Middle frontal gyrus (tissue), 1 donor: ENCODE measurements at regions not wholly inside any gene's neighbourhood (a gene's known extent, or its start where the extent isn't known, plus 50 kb on each side); places are given as distances from the start of the nearest gene placed in this dataset.

Experiments
- DNase-seq: peaks from one replicate; pipeline ENCODE4 v3.0.0-alpha.2; 2015; ENCODE audit warnings: low spot score; ENCODE audit errors: extremely low spot score

DNA sequence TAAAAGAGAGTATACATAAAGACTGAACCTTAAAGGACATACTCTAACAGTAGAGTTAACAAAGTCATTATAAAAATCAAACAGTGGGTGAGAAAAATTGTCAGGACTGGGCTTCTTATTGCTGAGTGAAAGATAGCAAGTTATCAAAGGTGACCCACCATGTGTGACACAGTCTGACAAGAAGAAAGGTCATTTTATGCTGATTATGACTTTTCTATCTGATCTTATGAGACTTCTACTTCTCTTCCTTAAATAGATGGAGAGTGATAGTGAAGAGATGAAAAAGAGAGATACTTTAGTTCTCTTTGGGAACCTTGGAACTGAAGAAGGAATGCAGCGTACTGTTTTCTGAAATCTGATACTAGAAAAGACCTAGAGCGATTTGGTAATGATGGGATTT, 2157.1 kb downstream of the NCAM2 start:
- DNase-seq: no peak

DNA sequence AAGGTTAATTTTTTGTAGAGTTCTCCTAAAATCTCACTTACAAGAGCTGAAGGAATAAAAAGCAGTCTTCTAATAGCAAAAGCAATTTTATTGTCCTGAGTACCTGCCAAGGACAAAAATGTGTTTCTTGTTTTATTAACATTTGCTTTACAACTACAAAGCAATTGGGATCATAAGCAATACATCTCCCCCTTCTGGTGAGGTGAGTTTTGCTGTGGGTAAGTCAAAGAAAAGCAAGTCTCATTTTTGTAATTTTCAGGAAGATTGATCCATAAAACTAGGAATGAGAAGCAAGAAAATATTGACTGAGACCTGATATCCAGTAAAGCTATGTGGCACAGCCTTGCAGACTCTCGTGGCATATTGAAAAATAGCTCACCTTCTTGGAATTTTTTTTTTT, 2162.7 kb downstream of the NCAM2 start:
- DNase-seq: no peak

DNA sequence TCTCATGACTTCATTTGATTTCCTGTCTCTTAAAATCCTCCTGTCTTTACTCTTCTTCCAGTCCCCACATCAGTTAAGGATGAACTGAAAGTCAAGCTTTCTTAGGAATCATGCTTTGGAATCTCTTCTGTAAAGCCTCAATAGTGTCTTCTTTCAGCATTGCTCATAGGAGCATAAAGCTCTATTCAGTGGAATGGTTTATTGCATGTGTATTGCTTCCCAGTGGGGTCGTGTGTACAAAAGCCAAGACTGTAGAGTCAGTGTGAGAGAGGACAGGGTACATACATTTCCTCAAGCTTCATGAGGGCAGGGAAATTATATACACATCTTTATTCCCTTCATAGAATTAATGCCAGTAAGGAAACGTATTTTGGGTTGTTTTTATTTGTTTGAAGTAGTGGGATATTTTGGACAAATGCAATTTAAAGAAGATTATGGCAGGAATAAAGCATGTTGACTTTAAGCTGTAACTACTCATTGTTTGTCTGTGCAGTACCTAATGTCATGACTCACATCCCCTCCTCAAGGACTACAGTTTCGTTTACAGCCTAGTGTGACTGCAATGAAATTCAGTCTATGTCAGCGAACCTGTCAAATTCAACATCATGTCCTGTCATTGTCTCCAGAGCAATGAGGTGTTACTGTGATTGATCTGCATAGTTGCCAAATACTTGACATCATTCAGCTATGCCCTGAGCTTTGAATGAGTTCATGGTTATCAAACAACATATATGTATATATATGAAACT, 2164.2 kb downstream of the NCAM2 start:
- no peak for DNase-seq
